ENCODE measurements at regions not wholly inside any gene's neighbourhood (a gene's known extent, or its start where the extent isn't known, plus 50 kb on each side); places are given as distances from the start of the nearest gene placed in this dataset.

DNA sequence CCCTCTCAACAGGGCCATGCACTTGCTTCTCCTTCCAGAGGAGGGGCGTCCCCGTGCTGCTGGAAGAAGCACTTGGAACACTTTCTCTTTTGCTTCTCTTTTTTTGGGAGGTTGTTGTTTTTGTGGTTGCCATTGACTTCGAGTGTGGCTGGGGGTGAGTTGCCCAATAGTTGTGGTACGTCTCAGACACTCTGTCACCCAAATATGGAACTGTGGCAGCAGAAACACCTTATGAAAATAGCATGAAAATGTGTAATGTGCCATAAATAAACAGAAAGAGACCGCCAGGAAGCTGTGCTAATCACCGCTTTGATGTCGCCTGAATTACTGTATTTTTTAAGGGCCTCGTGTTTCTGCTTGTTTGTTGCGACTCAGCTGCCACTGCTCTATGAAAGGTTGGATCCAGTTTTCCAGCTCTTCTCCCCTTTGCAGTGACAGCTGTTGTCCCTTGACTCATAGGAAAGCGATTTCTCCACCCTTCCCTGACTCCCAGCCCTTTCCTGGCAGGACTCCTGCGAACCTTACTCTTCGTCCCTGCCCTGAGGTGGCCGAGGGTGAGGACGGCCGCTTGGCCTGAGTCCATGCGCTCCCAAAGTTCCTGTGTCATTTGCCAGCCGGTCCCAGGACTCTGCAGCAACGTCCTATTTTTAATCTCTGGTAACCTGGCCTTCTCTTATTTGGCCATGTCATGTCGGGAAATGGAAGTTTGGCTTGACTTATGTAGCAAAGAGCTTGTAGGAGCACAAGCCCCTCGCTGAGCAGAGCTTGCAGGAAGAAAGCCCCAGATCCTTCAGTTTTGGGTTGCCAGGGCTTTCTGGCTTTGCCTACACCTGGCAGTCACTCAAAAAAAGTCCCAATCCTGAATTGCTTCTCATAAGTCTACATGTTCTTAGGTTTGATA, 694.6 kb downstream of the QKI start:
- intact Hi-C loops (cut with micrococcal nuclease) = loop anchor here (2.0 to 5.0 kb wide), 4 partner anchors 152 to 1252 kb away; no protein-coding TSS in a partner anchor
- no peak for TF ChIP-seq CTCF (IDR thresholded peaks at IDR 0.05; ENCODE audit: unreplicated experiment)
- peaks cover 6% of the 10 kb centered on the region for H3K9me3 Mint-ChIP-seq (ENCODE audit: unreplicated experiment)
- ChIA-PET CTCF (interaction anchor here (0.6 to 2.9 kb wide), 15 partner anchors 10 to 1121 kb away, joined by 3 to 18 read pairs (median 4); no protein-coding TSS in a partner anchor), POLR2A (interaction anchor here (0.7 to 1.8 kb wide), 14 partner anchors 10 to 697 kb away, joined by 3 to 24 read pairs (median 3); no protein-coding TSS in a partner anchor)
- DNase-seq (ENCODE audit: unreplicated experiment) = peak; percentile 93
- H3K27me3 Mint-ChIP-seq (ENCODE audit: insufficient read depth, unreplicated experiment) = no peaks in the 10 kb centered on the region
- H3K4me1 Mint-ChIP-seq (ENCODE audit: insufficient read depth, unreplicated experiment) = peaks cover 32% of the 10 kb centered on the region
- BruUV-seq (replicated peaks) = TSS peak; percentile 23
- peaks cover 13% of the 10 kb centered on the region for H3K36me3 Mint-ChIP-seq (ENCODE audit: insufficient read depth, unreplicated experiment)
- peak overlapping the region; percentile 97 for H3K27ac Mint-ChIP-seq (ENCODE audit: low read depth, unreplicated experiment)
- peak overlapping the region; percentile 60 for H3K4me3 Mint-ChIP-seq (ENCODE audit: unreplicated experiment)

DNA sequence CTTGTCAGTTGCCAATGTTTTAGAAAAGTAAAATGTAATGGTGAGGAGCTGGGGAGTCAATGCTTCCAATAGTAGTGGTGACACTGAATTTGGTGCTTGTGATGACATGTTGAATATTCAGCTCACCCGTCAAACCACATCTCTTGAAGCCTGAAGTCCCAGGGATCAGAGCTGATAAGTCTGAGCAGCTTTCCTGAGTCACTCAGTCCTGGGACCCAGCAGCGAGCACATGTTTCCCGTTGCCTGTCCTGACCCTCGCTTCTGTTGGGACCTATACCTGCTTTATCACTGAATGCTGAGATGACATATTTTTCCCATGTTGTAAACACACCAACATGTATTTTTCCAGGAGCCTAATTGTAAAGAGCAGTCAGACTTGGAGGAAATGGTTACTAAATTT, 693.6 kb downstream of the QKI start:
- ChIA-PET POLR2A (interaction anchor here (0.7 to 2.2 kb wide), 3 partner anchors 9 to 574 kb away, joined by 3 to 16 read pairs (median 3); no protein-coding TSS in a partner anchor), CTCF (interaction anchor here (1.3 kb wide), 1 partner anchor 9 kb away, joined by 5 read pairs; no protein-coding TSS in a partner anchor)
- Mint-ChIP-seq H3K27me3 (ENCODE audit: insufficient read depth, unreplicated experiment) (no peaks in the 10 kb centered on the region), H3K4me3 (ENCODE audit: unreplicated experiment) (peak overlapping the region; percentile 60), H3K27ac (ENCODE audit: low read depth, unreplicated experiment) (peak overlapping the region; percentile 97), H3K36me3 (ENCODE audit: insufficient read depth, unreplicated experiment) (peaks cover 13% of the 10 kb centered on the region), H3K9me3 (ENCODE audit: unreplicated experiment) (no peaks in the 10 kb centered on the region), H3K4me1 (ENCODE audit: insufficient read depth, unreplicated experiment) (peaks cover 32% of the 10 kb centered on the region)
- no peak for TF ChIP-seq CTCF (IDR thresholded peaks at IDR 0.05; ENCODE audit: unreplicated experiment)
- intact Hi-C loops (cut with micrococcal nuclease) = loop anchor here (2.0 to 5.0 kb wide), 4 partner anchors 151 to 1251 kb away; no protein-coding TSS in a partner anchor
- TSS peak; percentile 85 for BruUV-seq (replicated peaks)
- DNase-seq (ENCODE audit: unreplicated experiment) = no peak

GRCh38 chr6:164107297-164107995, 692.9 kb downstream of the QKI start:
- TSS peak; percentile 96 for BruUV-seq (replicated peaks)
- no peak for TF ChIP-seq CTCF (IDR thresholded peaks at IDR 0.05; ENCODE audit: unreplicated experiment)

More at GRCh38 chr6:164107297-164107995, 692.9 kb downstream of the QKI start:
- Mint-ChIP-seq H3K27ac (ENCODE audit: low read depth, unreplicated experiment) (peak overlapping the region; percentile 97), H3K36me3 (ENCODE audit: insufficient read depth, unreplicated experiment) (peaks cover 13% of the 10 kb centered on the region), H3K4me3 (ENCODE audit: unreplicated experiment) (no peak overlapping the region), H3K4me1 (ENCODE audit: insufficient read depth, unreplicated experiment) (peaks cover 34% of the 10 kb centered on the region), H3K27me3 (ENCODE audit: insufficient read depth, unreplicated experiment) (no peaks in the 10 kb centered on the region), H3K9me3 (ENCODE audit: unreplicated experiment) (no peaks in the 10 kb centered on the region)
- DNase-seq (ENCODE audit: unreplicated experiment) = peak; percentile 38
- ChIA-PET CTCF (interaction anchor here (0.7 to 1.3 kb wide), 2 partner anchors 8 to 690 kb away, joined by 5 read pairs; no protein-coding TSS in a partner anchor), POLR2A (interaction anchor here (0.7 to 2.2 kb wide), 3 partner anchors 9 to 574 kb away, joined by 3 to 16 read pairs (median 3); no protein-coding TSS in a partner anchor)
- intact Hi-C loops (cut with micrococcal nuclease) = loop anchor here (2.0 to 5.0 kb wide), 2 partner anchors 521 to 1250 kb away; no protein-coding TSS in a partner anchor
